SU-DHL-6 (cell line): ENCODE measurements at regions not wholly inside any gene's neighbourhood (a gene's known extent, or its start where the extent isn't known, plus 50 kb on each side); places are given as distances from the start of the nearest gene placed in this dataset.

Experiments
- EZH2phosphoT487 ChIP-seq: fragments of 200-600 bp; sonication (generic), shearing (Covaris generic); conservative IDR thresholded peaks from 2 replicates; pipeline ENCODE4 v1.6.1; 2018; ENCODE audit warnings: mild to moderate bottlenecking, antibody characterized with exemption, low read length, moderate library complexity, mixed read lengths
- TF ChIP-seq, protein P1 (sequence below): fragments of 200-600 bp; sonication (generic); IDR thresholded peaks from one replicate; pipeline ENCODE4 v1.5.1; 2017; ENCODE audit warnings: antibody characterized with exemption, mild to moderate bottlenecking, low read length, moderate library complexity; ENCODE audit not compliant: insufficient read depth, poor library complexity, severe bottlenecking

DNA sequence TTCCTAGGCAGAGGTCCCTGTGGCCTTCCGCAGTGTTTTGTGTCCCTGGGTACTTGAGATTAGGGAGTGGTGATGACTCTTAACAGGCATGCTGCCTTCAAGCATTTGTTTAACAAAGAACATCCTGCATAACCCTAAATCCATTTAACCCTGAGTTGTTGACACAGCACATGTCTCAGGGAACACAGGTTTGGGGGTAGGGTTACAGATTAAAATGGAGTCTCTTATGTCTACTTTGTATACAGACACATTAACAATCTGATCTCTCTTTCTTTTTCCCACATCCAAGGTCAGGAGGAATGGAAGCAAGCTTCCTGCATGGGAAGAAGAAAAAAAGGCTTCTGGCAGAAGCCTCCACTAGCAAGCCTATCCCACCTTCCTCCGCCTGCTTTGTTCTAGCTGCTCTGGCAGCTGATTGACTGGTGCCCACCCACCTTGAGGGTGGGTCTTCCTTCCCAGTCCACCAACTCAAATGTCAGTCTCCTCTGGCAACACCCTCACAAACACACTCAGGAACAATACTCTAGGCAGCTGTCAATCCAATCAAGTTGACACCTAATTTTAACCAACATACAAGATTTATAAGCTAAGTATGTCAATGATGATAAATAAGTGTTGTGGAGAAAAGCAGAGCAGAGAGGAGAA, 176.5 kb upstream of the CCZ1B start:
- TF ChIP-seq, protein P1, sequence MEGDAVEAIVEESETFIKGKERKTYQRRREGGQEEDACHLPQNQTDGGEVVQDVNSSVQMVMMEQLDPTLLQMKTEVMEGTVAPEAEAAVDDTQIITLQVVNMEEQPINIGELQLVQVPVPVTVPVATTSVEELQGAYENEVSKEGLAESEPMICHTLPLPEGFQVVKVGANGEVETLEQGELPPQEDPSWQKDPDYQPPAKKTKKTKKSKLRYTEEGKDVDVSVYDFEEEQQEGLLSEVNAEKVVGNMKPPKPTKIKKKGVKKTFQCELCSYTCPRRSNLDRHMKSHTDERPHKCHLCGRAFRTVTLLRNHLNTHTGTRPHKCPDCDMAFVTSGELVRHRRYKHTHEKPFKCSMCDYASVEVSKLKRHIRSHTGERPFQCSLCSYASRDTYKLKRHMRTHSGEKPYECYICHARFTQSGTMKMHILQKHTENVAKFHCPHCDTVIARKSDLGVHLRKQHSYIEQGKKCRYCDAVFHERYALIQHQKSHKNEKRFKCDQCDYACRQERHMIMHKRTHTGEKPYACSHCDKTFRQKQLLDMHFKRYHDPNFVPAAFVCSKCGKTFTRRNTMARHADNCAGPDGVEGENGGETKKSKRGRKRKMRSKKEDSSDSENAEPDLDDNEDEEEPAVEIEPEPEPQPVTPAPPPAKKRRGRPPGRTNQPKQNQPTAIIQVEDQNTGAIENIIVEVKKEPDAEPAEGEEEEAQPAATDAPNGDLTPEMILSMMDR = no peak
- no peak for TF ChIP-seq EZH2phosphoT487
